GM18873 (cell line): ENCODE measurements at regions not wholly inside any gene's neighbourhood (a gene's known extent, or its start where the extent isn't known, plus 50 kb on each side); places are given as distances from the start of the nearest gene placed in this dataset.

Experiments
- ATAC-seq: cut with Tn5 transposase; IDR thresholded peaks from one replicate; pipeline ENCODE4 v1.9.1; 2021; ENCODE audit warnings: mild to moderate bottlenecking, moderate library complexity, moderate number of reproducible peaks; ENCODE audit not compliant: unreplicated experiment, low FRiP score

GRCh38 chrX:82070948-82071347 lies 869.0 kb downstream of the SH3BGRL start:
- ATAC-seq: no peak

- no peak for ATAC-seq
These were observed 879.1 kb downstream of the SH3BGRL start for GRCh38 chrX:82081027-82081426.

- ATAC-seq: no peak
These were observed 885.8 kb downstream of the SH3BGRL start for GRCh38 chrX:82087699-82088098.

DNA sequence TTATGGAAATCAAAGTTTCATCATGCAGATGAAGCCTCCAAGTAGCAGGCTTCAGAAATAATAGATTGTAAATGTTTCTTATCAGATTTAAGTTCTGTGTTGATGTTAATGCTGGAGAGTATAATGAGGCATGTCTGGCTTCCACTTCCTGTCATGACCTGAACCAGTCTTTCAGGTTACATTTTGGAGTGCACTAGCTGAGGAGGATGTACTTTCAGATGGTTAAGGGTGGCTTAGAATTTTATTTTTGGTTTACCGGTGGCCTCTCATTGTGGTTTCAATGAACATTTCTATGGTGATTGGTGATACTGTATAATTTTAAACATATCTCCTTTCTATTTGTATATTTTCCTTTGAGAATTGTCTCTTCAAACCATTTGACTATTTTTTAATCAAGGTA lies 890.4 kb downstream of the SH3BGRL start:
- ATAC-seq: no peak

DNA sequence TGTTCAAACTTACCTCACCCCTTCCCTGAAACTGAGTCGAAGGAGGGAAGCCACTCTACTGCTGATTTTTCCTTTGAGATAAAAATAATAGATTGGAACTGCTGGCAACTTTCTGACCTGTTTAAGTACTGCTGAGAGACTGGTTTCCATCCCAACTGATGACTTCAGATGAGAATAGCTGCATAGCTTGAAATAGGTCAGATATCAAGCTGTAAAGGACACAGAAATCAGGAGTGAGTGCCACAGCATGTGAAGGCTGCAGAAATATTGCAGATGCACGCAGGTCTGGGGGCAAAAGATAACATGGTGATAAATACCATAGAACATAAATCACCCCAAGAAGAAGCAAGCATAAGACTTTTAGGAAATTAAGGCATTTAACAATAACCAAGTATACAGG lies 923.2 kb downstream of the SH3BGRL start:
- ATAC-seq: no peak

- ATAC-seq: peak; percentile 79
These were observed 925.6 kb downstream of the SH3BGRL start for GRCh38 chrX:82127228-82128123.

- ATAC-seq: no peak
These were observed 932.5 kb downstream of the SH3BGRL start for GRCh38 chrX:82134378-82134777.

- no peak for ATAC-seq
These were observed 940.0 kb downstream of the SH3BGRL start for GRCh38 chrX:82141942-82142341.

GRCh38 chrX:82161195-82161594 lies 959.3 kb downstream of the SH3BGRL start:
- no peak for ATAC-seq

DNA sequence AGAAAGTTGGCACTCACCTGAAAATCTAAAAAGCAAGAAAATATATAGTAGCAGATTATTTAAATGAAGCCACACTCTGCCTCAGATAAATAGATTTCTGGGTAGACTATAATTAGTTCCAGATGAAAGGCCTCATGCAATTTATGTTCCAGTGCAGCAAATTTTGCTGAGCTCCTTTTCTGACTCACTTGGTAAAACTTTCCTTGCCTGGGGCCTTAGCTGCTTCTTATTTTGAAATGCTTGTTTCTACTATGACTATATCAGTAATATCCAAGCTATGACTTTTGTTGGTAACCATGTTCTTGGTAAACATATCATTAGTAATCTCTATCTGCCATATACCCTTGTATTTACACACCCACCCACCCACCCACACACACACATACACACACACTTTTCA lies 961.8 kb downstream of the SH3BGRL start:
- ATAC-seq: no peak

GRCh38 chrX:82196866-82197265 lies 995.0 kb downstream of the SH3BGRL start:
- ATAC-seq: no peak

- no peak for ATAC-seq
These were observed 1007.1 kb downstream of the SH3BGRL start for GRCh38 chrX:82208975-82209374.

DNA sequence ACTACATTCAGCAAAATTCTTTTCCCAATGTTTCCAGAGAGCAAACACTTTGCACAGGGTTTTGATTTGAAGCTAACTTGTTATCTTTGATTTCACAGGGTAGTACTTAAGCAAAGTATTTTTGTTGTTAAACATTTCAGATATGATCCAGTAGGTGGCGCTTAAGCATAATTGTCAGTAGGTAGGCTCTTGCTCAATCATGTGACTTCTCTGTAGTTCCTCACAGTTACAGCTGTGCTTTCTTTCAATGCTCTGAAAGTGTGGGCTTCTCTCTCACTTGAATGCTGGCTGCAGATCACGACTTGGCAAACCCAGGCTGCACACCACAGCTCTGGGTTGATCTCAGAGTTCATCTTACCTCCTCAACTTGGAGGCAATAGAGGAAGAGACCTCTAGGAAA lies 1016.5 kb downstream of the SH3BGRL start:
- ATAC-seq: peak; percentile 72

DNA sequence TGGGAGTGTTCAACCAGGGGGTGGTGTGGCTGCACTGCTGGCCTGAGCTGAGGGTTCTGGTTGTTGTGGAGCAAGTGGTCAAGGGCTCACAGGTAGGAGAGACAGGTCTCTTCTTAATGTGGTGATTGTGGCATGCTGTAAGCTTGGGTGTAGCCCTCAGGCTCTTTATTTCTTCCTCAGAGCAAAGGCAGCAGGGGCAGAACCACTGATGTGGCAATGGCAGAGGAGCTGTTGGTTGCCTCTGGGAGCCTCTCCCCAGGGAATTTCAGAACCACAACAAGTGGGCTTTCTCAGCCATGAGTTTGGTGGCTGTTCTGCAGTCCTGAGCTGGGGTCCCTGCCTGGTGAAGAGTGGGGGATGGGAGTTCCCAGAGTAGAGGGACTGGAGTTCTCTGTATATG lies 1017.2 kb downstream of the SH3BGRL start:
- ATAC-seq: no peak

DNA sequence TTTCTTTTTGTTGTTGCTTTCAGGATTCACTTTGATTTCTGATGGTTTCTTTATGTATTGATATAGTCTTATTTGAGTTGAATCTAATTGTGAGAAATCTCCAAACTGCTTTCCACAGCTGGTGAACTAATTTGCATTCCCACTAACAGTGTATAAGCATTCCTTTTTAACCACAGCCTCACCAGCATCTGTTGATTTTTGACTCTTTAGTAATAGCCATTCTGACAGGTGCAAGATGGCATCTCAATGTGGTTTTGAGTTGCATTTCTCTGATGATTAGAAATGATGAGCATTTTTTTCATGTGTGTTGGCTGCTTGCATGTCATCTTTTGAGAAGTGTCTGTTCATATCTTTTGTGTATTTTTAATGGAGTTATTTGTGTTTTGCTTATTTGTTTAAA lies 1023.1 kb downstream of the SH3BGRL start:
- no peak for ATAC-seq

DNA sequence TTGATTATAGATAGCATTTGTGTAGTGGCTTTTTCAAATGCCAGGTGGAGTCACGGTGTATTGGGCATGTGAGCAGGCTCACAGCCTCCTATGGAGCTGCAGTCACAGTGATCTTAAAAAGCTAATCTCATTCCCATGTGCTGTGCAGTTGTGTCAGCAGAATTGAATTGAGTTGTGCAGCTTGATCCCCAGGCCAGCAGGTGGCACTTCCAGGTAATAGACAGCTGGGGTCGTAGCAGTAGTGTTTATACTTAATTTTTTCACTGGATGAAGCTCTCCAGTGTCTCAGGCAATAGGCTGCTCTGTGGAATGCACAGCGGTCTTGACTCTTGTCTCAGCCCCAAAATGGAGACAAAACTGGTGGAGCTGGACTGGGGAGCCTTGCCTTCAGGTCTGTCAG lies 1028.1 kb downstream of the SH3BGRL start:
- no peak for ATAC-seq

GRCh38 chrX:82232679-82233078 lies 1030.8 kb downstream of the SH3BGRL start:
- no peak for ATAC-seq

DNA sequence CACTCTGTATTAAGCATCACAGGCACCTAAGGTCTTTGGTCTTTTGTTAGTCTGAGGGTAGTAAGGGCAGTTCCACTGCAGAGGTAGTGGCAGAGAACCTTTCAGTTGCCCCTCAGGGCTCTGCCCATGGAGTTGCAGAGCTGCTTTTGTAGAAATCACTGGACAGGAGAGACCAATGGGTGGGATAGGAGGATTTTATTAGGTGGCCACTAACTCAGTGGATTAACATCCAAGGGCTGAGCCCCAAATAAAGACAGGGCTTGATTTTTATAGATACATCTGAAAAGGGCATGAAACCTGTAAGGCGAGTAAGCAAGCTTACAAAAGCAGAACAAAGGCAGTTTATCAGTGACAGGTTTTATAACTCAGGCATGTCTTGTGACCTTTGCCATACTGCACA lies 1035.4 kb downstream of the SH3BGRL start:
- no peak for ATAC-seq
